ENCODE measurements at regions not wholly inside any gene's neighbourhood (a gene's known extent, or its start where the extent isn't known, plus 50 kb on each side); places are given as distances from the start of the nearest gene placed in this dataset.

DNA sequence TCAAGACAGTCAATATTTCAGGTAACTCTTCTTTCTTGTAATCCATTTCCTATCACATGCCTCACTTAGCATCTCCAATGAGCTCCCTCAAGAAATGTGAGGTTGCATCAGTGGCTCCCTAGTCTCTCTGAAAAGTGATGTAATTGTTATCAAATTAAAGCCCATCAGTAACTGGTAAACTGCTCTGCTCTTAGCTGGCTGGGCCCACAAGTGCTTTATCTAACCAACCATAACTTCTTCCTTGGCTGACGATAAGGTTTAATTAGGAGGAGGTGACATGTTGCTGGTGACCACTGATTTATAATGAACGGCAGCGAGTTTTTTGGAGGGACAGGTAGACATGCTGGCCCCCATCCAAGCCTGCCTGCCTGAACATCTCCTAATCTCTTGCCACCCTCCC is 79.6 kb downstream of the RTP4 start:
- no peaks in the 10 kb centered on the region for H3K27me3 ChIP-seq (ENCODE audit: control insufficient read depth in 3 of 3, insufficient read depth in 3 of 3, low read depth in 1 of 3, low read length in 3 of 3)
- H3K36me3 ChIP-seq (replicated peaks in 1 of 2; ENCODE audit: control insufficient read depth in 2 of 2, insufficient read depth in 2 of 2, low read length in 2 of 2) = no peaks in the 10 kb centered on the region
- no peak overlapping the region for H3K4me3 ChIP-seq (ENCODE audit: low read length in 2 of 2)
- no peaks in the 10 kb centered on the region for H3K79me1 ChIP-seq (ENCODE audit: low read depth, low read length)
- H2AFZ ChIP-seq (ENCODE audit: low read length) = no peak overlapping the region
- no peak overlapping the region for H2BK15ac ChIP-seq (ENCODE audit: low read length)
- no peak overlapping the region for H4K91ac ChIP-seq (ENCODE audit: low read depth, low read length, poor library complexity)
- no peak overlapping the region for H3K4ac ChIP-seq (ENCODE audit: low read length)
- H3K27ac ChIP-seq (replicated peaks; ENCODE audit: low read length) = no peak overlapping the region
- H2BK5ac ChIP-seq (ENCODE audit: low read length) = no peak overlapping the region
- H2AK5ac ChIP-seq (ENCODE audit: low read depth, low read length) = no peak overlapping the region
- no CpG with 5 or more reads among the region's 3 CpGs for WGBS, 2 donors (ENCODE audit: extremely low coverage in 2 of 2, insufficient read length in 2 of 2, insufficient replicate concordance in 1 of 2)
- H3K9ac ChIP-seq (ENCODE audit: low read depth, low read length, poor library complexity) = no peak overlapping the region
- H2BK12ac ChIP-seq (ENCODE audit: low read length) = no peak overlapping the region
- H3K23ac ChIP-seq (ENCODE audit: low read depth, low read length, poor library complexity) = no peak overlapping the region
- H3K18ac ChIP-seq (ENCODE audit: low read length) = no peak overlapping the region
- no peak for DNase-seq (ENCODE audit: low spot score)
- no peak overlapping the region for H3K14ac ChIP-seq (ENCODE audit: low read length)
- H2BK120ac ChIP-seq (ENCODE audit: low read depth, low read length) = no peak overlapping the region
- H3K9me3 ChIP-seq (replicated peaks in 1 of 2; ENCODE audit: control insufficient read depth in 2 of 2, insufficient read depth in 1 of 2, low read depth in 1 of 2, low read length in 2 of 2) = no peaks in the 10 kb centered on the region
- H3K4me2 ChIP-seq (ENCODE audit: insufficient read depth, low read length, poor library complexity, severe bottlenecking) = no peak overlapping the region
- no peak overlapping the region for H4K8ac ChIP-seq (ENCODE audit: low read depth, low read length)
- peaks cover 0 to 4% of the 10 kb centered on the region in 2 donors for H3K4me1 ChIP-seq (ENCODE audit: control insufficient read depth in 2 of 2, insufficient read depth in 1 of 2, low read depth in 1 of 2, low read length in 2 of 2)

DNA sequence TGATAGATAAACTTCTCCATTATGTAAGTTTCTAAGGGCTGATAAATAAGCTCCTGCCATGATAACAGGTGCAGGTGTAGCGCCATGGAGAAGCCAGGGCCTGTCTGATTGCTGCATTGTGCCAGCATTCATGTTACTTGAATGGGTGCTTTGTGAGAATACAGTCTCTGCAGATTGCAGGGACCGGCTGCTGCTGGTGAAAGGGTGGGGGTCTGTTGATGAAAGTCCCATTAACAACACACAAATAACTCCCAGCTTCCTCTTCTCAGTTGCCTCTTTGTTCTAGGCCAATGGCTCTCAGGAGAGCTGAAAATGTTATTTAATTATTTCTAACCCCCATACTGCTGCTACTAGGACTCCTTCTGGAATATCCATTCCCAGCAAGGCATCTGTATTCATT is 77.2 kb downstream of the RTP4 start:
- Histone ChIP-seq H2AK5ac (ENCODE audit: low read depth, low read length) (no peak overlapping the region), H2BK12ac (ENCODE audit: low read length) (no peak overlapping the region), H4K91ac (ENCODE audit: low read depth, low read length, poor library complexity) (no peak overlapping the region), H2AFZ (ENCODE audit: low read length) (no peak overlapping the region), H2BK120ac (ENCODE audit: low read depth, low read length) (no peak overlapping the region), H3K36me3 (replicated peaks in 1 of 2; ENCODE audit: control insufficient read depth in 2 of 2, insufficient read depth in 2 of 2, low read length in 2 of 2) (no peaks in the 10 kb centered on the region), H3K18ac (ENCODE audit: low read length) (no peak overlapping the region), H2BK15ac (ENCODE audit: low read length) (no peak overlapping the region), H3K23ac (ENCODE audit: low read depth, low read length, poor library complexity) (no peak overlapping the region), H2BK5ac (ENCODE audit: low read length) (no peak overlapping the region), H4K8ac (ENCODE audit: low read depth, low read length) (no peak overlapping the region), H3K4ac (ENCODE audit: low read length) (no peak overlapping the region), H3K14ac (ENCODE audit: low read length) (no peak overlapping the region), H3K79me1 (ENCODE audit: low read depth, low read length) (no peaks in the 10 kb centered on the region), H3K27me3 (ENCODE audit: control insufficient read depth in 3 of 3, insufficient read depth in 3 of 3, low read depth in 1 of 3, low read length in 3 of 3) (no peaks in the 10 kb centered on the region), H3K9ac (ENCODE audit: low read depth, low read length, poor library complexity) (no peak overlapping the region), H3K4me3 (ENCODE audit: low read length in 2 of 2) (no peak overlapping the region), H3K9me3 (replicated peaks in 1 of 2; ENCODE audit: control insufficient read depth in 2 of 2, insufficient read depth in 1 of 2, low read depth in 1 of 2, low read length in 2 of 2) (no peaks in the 10 kb centered on the region), H3K4me2 (ENCODE audit: insufficient read depth, low read length, poor library complexity, severe bottlenecking) (no peak overlapping the region), H3K27ac (replicated peaks; ENCODE audit: low read length) (no peak overlapping the region), H3K4me1 (ENCODE audit: control insufficient read depth in 2 of 2, insufficient read depth in 1 of 2, low read depth in 1 of 2, low read length in 2 of 2) (peaks cover 0 to 5% of the 10 kb centered on the region in 2 donors)
- no CpG with 5 or more reads among the region's 2 CpGs for WGBS, 2 donors (ENCODE audit: extremely low coverage in 2 of 2, insufficient read length in 2 of 2, insufficient replicate concordance in 1 of 2)
- DNase-seq (ENCODE audit: low spot score) = no peak

DNA sequence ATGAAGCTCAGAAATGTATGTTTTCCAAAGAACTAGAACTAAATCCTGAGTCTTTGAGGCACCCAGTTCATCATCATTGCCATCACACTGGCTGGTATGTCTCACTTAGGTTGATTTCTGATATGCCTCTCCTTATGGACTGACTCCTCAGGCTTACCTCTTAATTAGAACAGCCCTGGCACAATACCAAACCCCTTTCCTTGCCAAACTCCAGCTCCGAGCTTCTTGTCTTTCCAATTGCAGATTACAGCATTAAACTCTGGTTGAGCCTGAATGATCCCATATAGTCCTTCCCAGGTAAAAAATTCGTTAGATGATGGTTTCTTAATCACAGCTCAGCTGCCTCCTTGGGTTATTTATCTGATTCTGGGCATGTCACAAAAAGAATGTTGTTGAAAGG is 66.3 kb downstream of the RTP4 start:
- no peaks in the 10 kb centered on the region for H3K9me3 ChIP-seq (replicated peaks in 1 of 2; ENCODE audit: control insufficient read depth in 2 of 2, insufficient read depth in 1 of 2, low read depth in 1 of 2, low read length in 2 of 2)
- no peak overlapping the region for H4K91ac ChIP-seq (ENCODE audit: low read depth, low read length, poor library complexity)
- H3K14ac ChIP-seq (ENCODE audit: low read length) = no peak overlapping the region
- H3K18ac ChIP-seq (ENCODE audit: low read length) = no peak overlapping the region
- H4K8ac ChIP-seq (ENCODE audit: low read depth, low read length) = no peak overlapping the region
- H3K4me3 ChIP-seq (ENCODE audit: low read length in 2 of 2) = no peak overlapping the region
- DNase-seq (ENCODE audit: low spot score) = no peak
- no peak overlapping the region for H2BK120ac ChIP-seq (ENCODE audit: low read depth, low read length)
- no peaks in the 10 kb centered on the region for H3K4me1 ChIP-seq (ENCODE audit: control insufficient read depth in 2 of 2, insufficient read depth in 1 of 2, low read depth in 1 of 2, low read length in 2 of 2)
- no peak overlapping the region for H3K4me2 ChIP-seq (ENCODE audit: insufficient read depth, low read length, poor library complexity, severe bottlenecking)
- no peak overlapping the region for H2BK15ac ChIP-seq (ENCODE audit: low read length)
- H2BK12ac ChIP-seq (ENCODE audit: low read length) = no peak overlapping the region
- no CpG with 5 or more reads among the region's 2 CpGs for WGBS, 2 donors (ENCODE audit: extremely low coverage in 2 of 2, insufficient read length in 2 of 2, insufficient replicate concordance in 1 of 2)
- no peaks in the 10 kb centered on the region for H3K79me1 ChIP-seq (ENCODE audit: low read depth, low read length)
- H2AFZ ChIP-seq (ENCODE audit: low read length) = no peak overlapping the region
- H3K23ac ChIP-seq (ENCODE audit: low read depth, low read length, poor library complexity) = no peak overlapping the region
- H2AK5ac ChIP-seq (ENCODE audit: low read depth, low read length) = no peak overlapping the region
- no peak overlapping the region for H3K9ac ChIP-seq (ENCODE audit: low read depth, low read length, poor library complexity)
- H3K36me3 ChIP-seq (replicated peaks in 1 of 2; ENCODE audit: control insufficient read depth in 2 of 2, insufficient read depth in 2 of 2, low read length in 2 of 2) = no peaks in the 10 kb centered on the region
- H2BK5ac ChIP-seq (ENCODE audit: low read length) = no peak overlapping the region
- H3K27ac ChIP-seq (replicated peaks; ENCODE audit: low read length) = no peak overlapping the region
- H3K27me3 ChIP-seq (ENCODE audit: control insufficient read depth in 3 of 3, insufficient read depth in 3 of 3, low read depth in 1 of 3, low read length in 3 of 3) = no peaks in the 10 kb centered on the region
- no peak overlapping the region for H3K4ac ChIP-seq (ENCODE audit: low read length)

DNA sequence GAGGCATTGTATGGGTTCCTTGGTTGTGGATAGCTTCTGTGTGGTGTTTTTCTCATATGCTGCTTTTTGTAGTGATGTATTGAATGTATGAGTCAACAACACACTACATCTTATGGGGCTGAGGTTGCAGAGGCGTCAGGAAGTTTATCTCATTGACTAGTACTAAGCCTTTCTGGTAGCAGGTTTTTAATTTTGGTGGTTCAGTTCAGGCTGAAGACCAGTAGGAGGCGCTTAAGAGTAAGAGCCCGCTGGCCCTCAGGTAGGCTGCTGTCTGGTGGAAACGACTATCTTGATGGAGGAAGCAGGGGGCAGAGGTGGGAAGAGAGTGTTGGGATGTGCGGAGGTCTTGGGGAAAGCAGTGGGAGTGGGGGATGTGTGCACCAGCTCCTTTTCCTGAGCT is 62.4 kb downstream of the RTP4 start:
- no peak overlapping the region for H2BK15ac ChIP-seq (ENCODE audit: low read length)
- DNase-seq (ENCODE audit: low spot score) = no peak
- H2AFZ ChIP-seq (ENCODE audit: low read length) = no peak overlapping the region
- no peak overlapping the region for H3K18ac ChIP-seq (ENCODE audit: low read length)
- H4K91ac ChIP-seq (ENCODE audit: low read depth, low read length, poor library complexity) = no peak overlapping the region
- no peak overlapping the region for H2BK120ac ChIP-seq (ENCODE audit: low read depth, low read length)
- no peak overlapping the region for H3K27ac ChIP-seq (replicated peaks; ENCODE audit: low read length)
- H3K9me3 ChIP-seq (replicated peaks in 1 of 2; ENCODE audit: control insufficient read depth in 2 of 2, insufficient read depth in 1 of 2, low read depth in 1 of 2, low read length in 2 of 2) = no peaks in the 10 kb centered on the region
- no peak overlapping the region for H2BK5ac ChIP-seq (ENCODE audit: low read length)
- no peak overlapping the region for H2BK12ac ChIP-seq (ENCODE audit: low read length)
- H3K4me1 ChIP-seq (ENCODE audit: control insufficient read depth in 2 of 2, insufficient read depth in 1 of 2, low read depth in 1 of 2, low read length in 2 of 2) = no peaks in the 10 kb centered on the region
- no peaks in the 10 kb centered on the region for H3K36me3 ChIP-seq (replicated peaks in 1 of 2; ENCODE audit: control insufficient read depth in 2 of 2, insufficient read depth in 2 of 2, low read length in 2 of 2)
- no peak overlapping the region for H3K4ac ChIP-seq (ENCODE audit: low read length)
- H3K4me3 ChIP-seq (ENCODE audit: low read length in 2 of 2) = no peak overlapping the region
- no peak overlapping the region for H3K4me2 ChIP-seq (ENCODE audit: insufficient read depth, low read length, poor library complexity, severe bottlenecking)
- no peak overlapping the region for H3K14ac ChIP-seq (ENCODE audit: low read length)
- no peak overlapping the region for H4K8ac ChIP-seq (ENCODE audit: low read depth, low read length)
- no peak overlapping the region for H2AK5ac ChIP-seq (ENCODE audit: low read depth, low read length)
- no peak overlapping the region for H3K9ac ChIP-seq (ENCODE audit: low read depth, low read length, poor library complexity)
- H3K23ac ChIP-seq (ENCODE audit: low read depth, low read length, poor library complexity) = no peak overlapping the region
- no CpG with 5 or more reads among the region's 5 CpGs for WGBS, 2 donors (ENCODE audit: extremely low coverage in 2 of 2, insufficient read length in 2 of 2, insufficient replicate concordance in 1 of 2)
- H3K79me1 ChIP-seq (ENCODE audit: low read depth, low read length) = no peaks in the 10 kb centered on the region
- no peaks in the 10 kb centered on the region for H3K27me3 ChIP-seq (ENCODE audit: control insufficient read depth in 3 of 3, insufficient read depth in 3 of 3, low read depth in 1 of 3, low read length in 3 of 3)

All from neuronal stem cell (in vitro differentiated cells).